HepG2 (cell line): ENCODE measurements at regions not wholly inside any gene's neighbourhood (a gene's known extent, or its start where the extent isn't known, plus 50 kb on each side); places are given as distances from the start of the nearest gene placed in this dataset.

Experiments used
- ATAC-seq: fragments of 200-7000 bp; cut with Tn5 transposase; 3 replicates; pipeline ENCODE4 v1.9.1; 2020; ENCODE audit warnings: mild to moderate bottlenecking, moderate library complexity
- BruUV-seq: library from RNA; stranded (reverse); fragments of 400-500 nt; replicated peaks from 2 replicates; lab custom pipeline; 2021; lab: Mats Ljungman, UMichigan
- CTCF ChIA-PET: fragments of 300-600 bp; formaldehyde crosslinking; extraction: SDS; loops from one replicate; lab custom pipeline; 2021; ENCODE audit warnings: low total read pairs, inconsistent platforms, low intra/inter-chr PET ratio; lab: Yijun Ruan, JAX
- POLR2A ChIA-PET: fragments of 350-600 bp; sonication (Branson Sonifier 250); formaldehyde crosslinking; loops from one replicate; lab custom pipeline; 2020; ENCODE audit warnings: antibody characterized with exemption, inconsistent platforms; lab: Yijun Ruan, JAX
- DNase-seq: peaks from one replicate; pipeline ENCODE4 v3.0.0-alpha.2; 2015; ENCODE audit warnings: low spot score
- FAIRE-seq: peaks from 3 replicates; lab custom pipeline; 2011; peaks lifted over from hg19 to GRCh38; lab: Jason Lieb, UNC
- H2AFZ ChIP-seq: one replicate; pipeline ENCODE4 v1.6.1; 2011; ENCODE audit warnings: low read length, inconsistent platforms
- H3K27ac ChIP-seq: fragments of 300-600 bp; 3 replicates; pipeline ENCODE4 v1.8.0; 2011; ENCODE audit warnings: mixed run types, mild to moderate bottlenecking, mixed read lengths, low read length, inconsistent platforms; ENCODE audit not compliant: insufficient read depth; ENCODE audit errors: extremely low read length
- H3K27me3 ChIP-seq, 2 experiments: fragments of 200-600 bp in 1 of 2; 2 replicates in 1 of 2; 3 replicates in 1 of 2; pipeline versions ENCODE4 v1.6.0 to v1.8.0; 2011; ENCODE audit warnings: low read length in 2 of 2, mild to moderate bottlenecking in 2 of 2, moderate library complexity in 2 of 2, inconsistent platforms in 1 of 2; ENCODE audit not compliant: insufficient read depth in 2 of 2, control insufficient read depth in 1 of 2
- H3K36me3 ChIP-seq, 2 experiments: fragments of 200-600 bp in 1 of 2; replicated peaks in 1 of 2; 2 replicates in 1 of 2; 3 replicates in 1 of 2; pipeline versions ENCODE4 v1.5.1 to v1.8.0; 2011; ENCODE audit warnings: low read length in 2 of 2, inconsistent platforms in 1 of 2; ENCODE audit not compliant: insufficient read depth in 2 of 2, control insufficient read depth in 1 of 2
- H3K4me1 ChIP-seq: 2 replicates; pipeline ENCODE4 v1.5.1; 2012; ENCODE audit warnings: low read length, inconsistent platforms; ENCODE audit not compliant: insufficient read depth
- H3K4me2 ChIP-seq: 2 replicates; pipeline ENCODE4 v1.6.0; 2011; ENCODE audit warnings: low read depth, low read length, inconsistent platforms
- H3K4me3 ChIP-seq, 3 experiments: fragments of 200-600 bp in 1 of 3; sonication (generic), shearing (Covaris generic) in 1 of 3; replicated peaks in 1 of 3; 2 replicates each; pipeline ENCODE4 v1.5.1; 2011 to 2016; ENCODE audit warnings: low read length in 3 of 3, inconsistent platforms in 2 of 3, low read depth in 2 of 3, mild to moderate bottlenecking in 2 of 3, control low read depth in 1 of 3, mixed read lengths in 1 of 3; ENCODE audit not compliant: insufficient read depth in 1 of 3
- H3K79me2 ChIP-seq: one replicate; pipeline ENCODE4 v1.6.1; 2011; ENCODE audit warnings: low read length, inconsistent platforms; ENCODE audit not compliant: insufficient read depth
- H3K9ac ChIP-seq: 2 replicates; pipeline ENCODE4 v1.6.0; 2011; ENCODE audit warnings: mild to moderate bottlenecking, low read depth, low read length, inconsistent platforms; ENCODE audit not compliant: insufficient read depth
- H3K9me3 ChIP-seq: 2 replicates; pipeline ENCODE4 v1.5.1; 2012; ENCODE audit warnings: mild to moderate bottlenecking, low read length
- H4K20me1 ChIP-seq: 2 replicates; pipeline ENCODE4 v1.6.0; 2011; ENCODE audit warnings: inconsistent platforms, mild to moderate bottlenecking, low read length, moderate library complexity; ENCODE audit not compliant: insufficient read depth
- ARNTL ChIP-seq: sonication (generic); formaldehyde crosslinking; IDR thresholded peaks from 2 replicates; pipeline ENCODE4 v1.4.0; 2020; ENCODE audit warnings: mild to moderate bottlenecking, missing genetic modification reagents
- CHCHD3 ChIP-seq: sonication (generic); formaldehyde crosslinking; IDR thresholded peaks from 2 replicates; pipeline ENCODE4 v1.8.0; 2022; ENCODE audit warnings: mild to moderate bottlenecking, missing genetic modification reagents, moderate library complexity
- ELF4 ChIP-seq: sonication (generic); formaldehyde crosslinking; IDR thresholded peaks from 2 replicates; pipeline ENCODE4 v1.5.0; 2020; ENCODE audit warnings: missing genetic modification reagents, mild to moderate bottlenecking, moderate library complexity, borderline replicate concordance
- FOXA1 ChIP-seq, 2 experiments: fragments of 450-650 bp in 1 of 2; sonication (generic) in 1 of 2; formaldehyde crosslinking in 1 of 2; IDR thresholded peaks; 2 replicates each; pipeline versions ENCODE4 v1.4.0 to v1.6.1; 2016 to 2020; ENCODE audit warnings: missing genetic modification reagents in 1 of 2
- FOXP1 ChIP-seq, 2 experiments: fragments of 450-650 bp in 1 of 2; IDR thresholded peaks; 2 replicates each; pipeline ENCODE4 v1.6.1; 2017 to 2018; ENCODE audit warnings: antibody characterized with exemption in 1 of 2
- KDM4B ChIP-seq: sonication (generic); formaldehyde crosslinking; IDR thresholded peaks from 2 replicates; pipeline ENCODE4 v1.4.0; 2020; ENCODE audit warnings: missing genetic modification reagents
- KDM5A ChIP-seq: fragments of 200-600 bp; sonication (generic); IDR thresholded peaks from 2 replicates; pipeline ENCODE4 v1.7.0; 2018; ENCODE audit warnings: antibody characterized with exemption, mild to moderate bottlenecking, low read length, borderline replicate concordance
- MYNN ChIP-seq: sonication (generic); formaldehyde crosslinking; IDR thresholded peaks from 2 replicates; pipeline ENCODE4 v1.4.0; 2020; ENCODE audit warnings: mild to moderate bottlenecking, low read depth, missing genetic modification reagents
- MZF1 ChIP-seq: sonication (generic); formaldehyde crosslinking; IDR thresholded peaks from 2 replicates; pipeline ENCODE4 v1.8.1; 2023; ENCODE audit warnings: mild to moderate bottlenecking, missing genetic modification reagents, borderline replicate concordance
- NCOA2 ChIP-seq: sonication (generic); formaldehyde crosslinking; IDR thresholded peaks from 2 replicates; pipeline ENCODE4 v1.8.0; 2022; ENCODE audit warnings: inconsistent platforms
- NFE2 ChIP-seq: sonication (generic); formaldehyde crosslinking; IDR thresholded peaks from 2 replicates; pipeline ENCODE4 v1.4.0; 2020; ENCODE audit warnings: missing genetic modification reagents
- PAF1 ChIP-seq: IDR thresholded peaks from 2 replicates; pipeline ENCODE4 v1.6.1; 2016; ENCODE audit warnings: missing genetic modification reagents, missing compliant biosample characterization
- YEATS4 ChIP-seq: sonication (generic); formaldehyde crosslinking; IDR thresholded peaks from 2 replicates; pipeline ENCODE4 v1.4.0; 2020; ENCODE audit warnings: missing genetic modification reagents, borderline replicate concordance
- ZNF317 ChIP-seq: sonication (generic); formaldehyde crosslinking; IDR thresholded peaks from 2 replicates; pipeline ENCODE4 v1.5.0; 2020; ENCODE audit warnings: mild to moderate bottlenecking, missing genetic modification reagents
- ZNF331 ChIP-seq: sonication (generic); formaldehyde crosslinking; IDR thresholded peaks from 2 replicates; pipeline ENCODE4 v1.4.0; 2020; ENCODE audit warnings: missing genetic modification reagents
- ZNF562 ChIP-seq: sonication (generic); formaldehyde crosslinking; IDR thresholded peaks from 2 replicates; pipeline ENCODE4 v1.8.0; 2022; ENCODE audit warnings: missing genetic modification reagents, borderline replicate concordance
- ZNF660 ChIP-seq: sonication (generic); formaldehyde crosslinking; IDR thresholded peaks from 2 replicates; pipeline ENCODE4 v1.5.1; 2020; ENCODE audit warnings: mild to moderate bottlenecking, low read depth, missing genetic modification reagents, borderline replicate concordance
- ZNF672 ChIP-seq: sonication (generic); formaldehyde crosslinking; IDR thresholded peaks from 2 replicates; pipeline ENCODE4 v1.8.1; 2022; ENCODE audit warnings: missing genetic modification reagents
- ZNF780A ChIP-seq: sonication (generic); formaldehyde crosslinking; IDR thresholded peaks from 2 replicates; pipeline ENCODE4 v1.8.0; 2022; ENCODE audit warnings: mild to moderate bottlenecking, missing genetic modification reagents, moderate library complexity
- in situ Hi-C: cut with HindIII; loops from 2 replicates; pipeline ENCODE4 v1.10.0; 2017; ENCODE audit warnings: low pct_unique_long_range_greater_than_20kb; ENCODE audit not compliant: extremely low pct_ligation_motif_present
- intact Hi-C: fragments of 100-400 bp; cut with micrococcal nuclease; formaldehyde crosslinking; loops from one replicate; pipeline ENCODE4 v1.10.0; 2022; ENCODE audit not compliant: unreplicated experiment
- TF ChIP-seq, protein P1 (sequence below): sonication (generic); formaldehyde crosslinking; IDR thresholded peaks from 2 replicates; pipeline ENCODE4 v1.8.0; 2022; ENCODE audit warnings: low read depth, missing genetic modification reagents

DNA sequence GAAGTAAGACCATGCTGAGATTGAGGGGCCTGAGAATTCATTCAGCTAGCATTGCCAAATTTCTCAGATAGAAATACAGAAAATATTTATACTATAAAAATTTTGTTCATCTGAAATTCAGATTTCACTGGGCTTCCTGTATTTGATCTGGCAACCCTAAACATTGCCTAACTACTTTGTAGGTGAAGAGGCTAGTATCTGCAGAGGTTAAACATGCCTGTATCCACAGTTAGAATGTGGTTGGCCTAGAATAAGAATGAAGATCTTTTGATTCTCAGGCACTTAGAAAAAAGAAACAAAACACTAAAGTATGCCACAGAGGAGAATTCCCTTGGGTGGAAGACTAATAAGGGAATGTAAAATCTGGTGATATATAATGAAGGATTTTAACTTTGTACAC lies 189.0 kb downstream of the DIPK2A start:
- FAIRE-seq = no peak

More for the DNA sequence above, 189.0 kb downstream of the DIPK2A start:
- Histone ChIP-seq H3K79me2 (no peaks in the 10 kb centered on the region), H3K4me2 (no peak overlapping the region), H3K27ac (no peak overlapping the region), H3K27me3 (no peaks in the 10 kb centered on the region), H3K9ac (no peak overlapping the region), H4K20me1 (no peaks in the 10 kb centered on the region), H3K4me3 (no peak overlapping the region), H2AFZ (no peak overlapping the region), H3K4me1 (peaks cover 26% of the 10 kb centered on the region), H3K9me3 (peaks cover 16% of the 10 kb centered on the region; the same call in 1 of the 2 replicates), H3K36me3 (no peaks in the 10 kb centered on the region)
- no peak for ATAC-seq
- POLR2A ChIA-PET = no interaction called here
- no TSS peak for BruUV-seq
- in situ Hi-C loops (no loop called here), intact Hi-C loops (no loop called here)
- CTCF ChIA-PET = no interaction called here
- TF ChIP-seq PAF1 (CRISPR knock-in tag) (no peak), ZNF562 (CRISPR knock-in tag) (no peak), NCOA2 (CRISPR knock-in tag) (no peak), KDM4B (no peak), FOXA1 (IDR thresholded peaks at IDR 0.05) (no peak), FOXA1 (CRISPR knock-in tag; IDR thresholded peaks at IDR 0.05) (no peak), KDM5A (no peak), MZF1 (no peak), NFE2 (CRISPR knock-in tag) (no peak), ELF4 (CRISPR knock-in tag) (no peak), ARNTL (CRISPR knock-in tag) (no peak), ZNF317 (CRISPR knock-in tag) (no peak), ZNF660 (CRISPR knock-in tag) (no peak), ZNF780A (CRISPR knock-in tag) (no peak), MYNN (CRISPR knock-in tag) (no peak), ZNF331 (CRISPR knock-in tag) (no peak), YEATS4 (CRISPR knock-in tag) (no peak), ZNF672 (no peak), FOXP1 (IDR thresholded peaks at IDR 0.05) (no peak), FOXP1 (CRISPR knock-in tag; IDR thresholded peaks at IDR 0.05) (no peak), CHCHD3 (CRISPR knock-in tag) (no peak)
- TF ChIP-seq, protein P1, sequence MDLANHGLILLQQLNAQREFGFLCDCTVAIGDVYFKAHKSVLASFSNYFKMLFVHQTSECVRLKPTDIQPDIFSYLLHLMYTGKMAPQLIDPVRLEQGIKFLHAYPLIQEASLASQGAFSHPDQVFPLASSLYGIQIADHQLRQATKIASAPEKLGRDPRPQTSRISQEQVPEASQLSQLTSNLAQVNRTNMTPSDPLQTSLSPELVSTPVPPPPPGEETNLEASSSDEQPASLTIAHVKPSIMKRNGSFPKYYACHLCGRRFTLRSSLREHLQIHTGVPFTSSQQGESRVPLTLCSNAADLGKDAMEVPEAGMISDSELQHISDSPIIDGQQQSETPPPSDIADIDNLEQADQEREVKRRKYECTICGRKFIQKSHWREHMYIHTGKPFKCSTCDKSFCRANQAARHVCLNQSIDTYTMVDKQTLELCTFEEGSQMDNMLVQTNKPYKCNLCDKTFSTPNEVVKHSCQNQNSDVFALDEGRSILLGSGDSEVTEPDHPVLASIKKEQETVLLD (CRISPR knock-in tag) = no peak
- TF ChIP-seq, all 625 proteins: peak for 0
- no peak for DNase-seq
